Activated gamma-delta T cell treated with anti-CD3 and anti-CD28 coated beads, Interleukin-2, amount 50 U/mL, for 16 hours (primary cell): ENCODE measurements at regions not wholly inside any gene's neighbourhood (a gene's known extent, or its start where the extent isn't known, plus 50 kb on each side); places are given as distances from the start of the nearest gene placed in this dataset.
"Not testable (repeated sequence)": the region's sequence is repeated elsewhere in the genome, so short reads cannot be mapped to it uniquely, and the experiment has no call there.

Experiments used
- DNase-seq: peaks from one replicate; pipeline ENCODE4 v3.0.0-alpha.2; 2020; ENCODE audit warnings: low read depth

DNA sequence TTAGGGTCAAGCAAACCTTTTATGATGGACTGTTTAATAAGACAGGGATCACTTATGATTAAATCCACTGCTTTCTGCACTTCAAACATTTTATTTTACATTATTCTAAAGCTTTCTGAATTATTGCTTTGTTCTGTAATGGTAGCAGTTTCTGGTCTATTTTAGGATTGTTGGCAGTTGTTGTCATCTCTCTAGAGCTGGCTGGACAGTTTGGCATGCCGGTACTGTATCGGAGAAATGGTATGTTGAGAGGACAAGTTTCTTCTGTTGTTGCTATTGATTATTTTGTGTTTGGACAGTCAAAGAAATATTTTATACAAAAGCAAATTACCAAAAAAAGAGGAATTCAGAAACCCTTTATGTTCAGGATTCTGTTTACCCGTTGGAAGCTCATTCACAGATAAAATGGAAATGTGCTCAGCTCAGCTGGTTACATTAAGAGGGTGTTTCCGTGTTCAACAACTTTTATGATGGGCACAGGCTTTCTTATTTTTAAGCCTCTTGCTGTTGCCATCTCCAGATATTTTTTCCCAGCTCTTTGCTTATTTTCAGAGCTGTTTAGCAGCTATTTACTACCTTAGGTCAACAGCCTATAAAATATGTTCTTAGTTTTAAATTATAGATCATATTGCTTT is 214.6 kb upstream of the IGFBP7 start:
- DNase-seq: no peak

DNA sequence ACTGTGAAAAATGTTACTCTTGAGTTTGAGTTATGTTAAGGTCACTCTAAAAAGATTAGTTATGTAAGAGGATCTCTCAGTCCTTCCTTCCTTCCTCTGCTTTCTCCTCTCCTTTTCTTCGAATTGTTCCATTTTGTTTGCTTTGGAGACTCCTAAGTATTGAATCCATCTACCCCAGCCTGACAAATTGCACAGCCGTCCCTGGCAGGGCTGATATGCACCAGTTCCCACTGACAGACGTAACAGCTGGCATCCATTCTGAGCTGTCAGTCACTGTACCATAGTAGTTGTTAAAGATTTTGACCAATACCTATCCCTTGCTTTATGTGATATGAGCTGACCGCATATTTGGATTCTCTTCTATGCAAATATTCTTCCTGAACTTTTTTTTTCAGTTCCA is 210.7 kb upstream of the IGFBP7 start:
- DNase-seq: no peak

DNA sequence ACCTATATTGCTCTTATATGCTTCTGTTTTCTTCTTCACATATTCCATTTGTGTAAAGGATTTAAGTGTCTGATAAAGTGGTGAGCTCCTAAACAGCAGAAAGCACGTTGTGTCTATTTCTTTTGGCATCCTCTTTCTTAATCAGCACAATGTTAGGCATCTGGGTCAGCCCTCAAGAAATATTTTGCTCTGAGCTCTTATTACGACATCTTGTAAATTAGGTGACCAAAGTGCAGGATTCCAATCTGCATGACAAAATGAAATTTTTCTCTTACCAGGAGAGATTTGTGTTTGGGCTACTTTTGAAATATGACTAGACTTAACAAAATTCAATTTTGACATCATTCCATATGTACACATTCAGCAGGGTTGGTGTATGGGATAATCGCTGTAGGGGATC is 210.0 kb upstream of the IGFBP7 start:
- no peak for DNase-seq

DNA sequence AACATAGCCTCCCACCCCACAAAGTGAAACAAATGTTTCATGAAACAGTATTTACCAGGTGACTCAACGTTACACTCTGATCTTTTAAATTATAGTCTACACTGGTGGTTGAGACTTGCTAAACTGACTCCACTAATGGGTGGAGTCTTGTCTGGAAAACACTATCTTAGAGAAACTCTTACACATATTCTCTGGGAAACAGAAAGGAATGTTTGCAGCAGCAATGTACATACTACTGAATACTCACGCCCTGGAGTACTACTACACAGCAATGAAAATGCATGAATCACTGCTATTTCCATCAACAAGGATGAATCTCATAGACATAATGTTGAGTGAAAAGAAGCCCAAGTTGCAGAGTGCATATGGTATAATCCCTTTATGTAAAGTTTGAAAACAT is 208.5 kb upstream of the IGFBP7 start:
- no peak for DNase-seq

DNA sequence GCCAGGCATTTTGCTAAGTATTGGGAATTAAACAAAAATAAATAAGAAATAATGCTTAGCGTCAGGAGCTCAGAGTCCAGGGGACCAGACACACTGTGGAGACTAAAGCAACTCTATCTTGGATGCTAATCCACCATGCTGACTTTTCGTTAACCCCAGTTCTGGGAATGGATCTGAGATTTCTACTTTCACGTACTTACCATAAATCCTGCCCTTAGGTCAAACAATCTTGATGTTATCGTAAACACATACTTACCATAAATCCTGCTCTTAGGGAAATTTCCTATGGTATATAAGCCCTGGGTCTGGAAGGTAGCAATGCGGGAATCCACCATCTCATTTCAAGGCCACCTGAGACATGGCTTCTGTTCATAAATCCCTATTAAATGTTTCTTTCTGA is 204.5 kb upstream of the IGFBP7 start:
- DNase-seq: no peak

GRCh38 chr4:57312296-57312695 is 202.1 kb upstream of the IGFBP7 start:
- no peak for DNase-seq

DNA sequence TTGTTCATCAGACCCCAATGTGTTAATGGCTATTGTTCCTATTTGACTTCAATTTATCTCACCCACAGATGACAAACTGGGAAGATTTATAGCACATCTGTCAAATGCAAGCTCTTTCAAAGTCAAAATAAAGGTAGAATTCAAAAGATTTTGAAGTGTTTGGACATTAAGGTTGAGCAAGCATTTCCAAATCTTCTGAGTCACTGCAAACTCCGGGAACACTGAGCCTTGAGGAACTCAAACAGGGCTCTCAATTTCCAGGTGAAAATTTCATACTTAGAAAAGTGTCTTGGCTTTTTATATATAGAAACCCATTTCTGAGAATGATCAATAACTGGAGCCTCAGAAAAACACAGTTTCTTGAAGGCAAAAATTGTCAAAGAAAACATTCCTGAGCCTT is 199.5 kb upstream of the IGFBP7 start:
- no peak for DNase-seq

GRCh38 chr4:57308301-57308700 is 198.1 kb upstream of the IGFBP7 start:
- no peak for DNase-seq

DNA sequence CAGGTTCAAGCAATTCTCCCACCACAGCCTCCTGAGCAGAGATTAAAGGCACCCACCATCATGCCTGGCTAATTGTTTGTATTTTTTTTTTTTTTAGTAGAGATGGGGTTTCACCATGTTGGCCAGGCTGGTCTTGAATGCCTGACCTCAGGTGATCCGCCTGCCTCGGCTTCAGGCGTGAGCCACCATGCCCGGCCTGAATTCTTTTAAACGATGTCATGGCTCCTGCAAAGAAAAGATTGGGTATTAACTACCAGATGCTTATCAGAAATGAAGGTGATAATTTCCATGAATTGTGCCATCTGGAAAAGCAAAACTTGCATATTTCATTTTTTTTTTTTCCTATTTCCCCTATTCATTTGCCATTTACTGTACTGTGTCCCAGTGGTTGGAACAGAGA is 195.7 kb upstream of the IGFBP7 start:
- no peak for DNase-seq

- DNase-seq: no peak
Observed at GRCh38 chr4:57303012-57303751, 193.0 kb upstream of the IGFBP7 start.

- not testable (repeated sequence) for DNase-seq
Observed at GRCh38 chr4:57300300-57300699, 190.1 kb upstream of the IGFBP7 start.

DNA sequence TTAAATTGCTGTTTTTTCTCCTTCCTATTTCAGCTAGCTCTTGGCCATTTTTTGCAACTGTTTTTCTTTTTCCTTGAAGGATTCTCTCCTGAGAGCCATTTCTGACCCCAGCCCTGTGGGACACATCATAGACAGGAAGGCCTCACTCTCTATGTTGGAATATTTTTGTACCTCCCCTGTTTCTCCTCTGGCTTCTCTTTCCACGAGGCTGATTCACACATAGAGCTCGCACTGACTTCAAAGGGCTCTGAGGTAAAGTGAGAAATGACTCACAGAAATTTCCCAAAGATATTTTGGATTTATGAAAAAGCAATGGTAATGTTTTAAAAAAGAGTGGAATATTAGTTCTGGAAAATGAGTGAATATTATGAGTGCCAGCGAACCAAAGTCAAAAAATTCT is 181.7 kb upstream of the IGFBP7 start:
- DNase-seq: no peak

DNA sequence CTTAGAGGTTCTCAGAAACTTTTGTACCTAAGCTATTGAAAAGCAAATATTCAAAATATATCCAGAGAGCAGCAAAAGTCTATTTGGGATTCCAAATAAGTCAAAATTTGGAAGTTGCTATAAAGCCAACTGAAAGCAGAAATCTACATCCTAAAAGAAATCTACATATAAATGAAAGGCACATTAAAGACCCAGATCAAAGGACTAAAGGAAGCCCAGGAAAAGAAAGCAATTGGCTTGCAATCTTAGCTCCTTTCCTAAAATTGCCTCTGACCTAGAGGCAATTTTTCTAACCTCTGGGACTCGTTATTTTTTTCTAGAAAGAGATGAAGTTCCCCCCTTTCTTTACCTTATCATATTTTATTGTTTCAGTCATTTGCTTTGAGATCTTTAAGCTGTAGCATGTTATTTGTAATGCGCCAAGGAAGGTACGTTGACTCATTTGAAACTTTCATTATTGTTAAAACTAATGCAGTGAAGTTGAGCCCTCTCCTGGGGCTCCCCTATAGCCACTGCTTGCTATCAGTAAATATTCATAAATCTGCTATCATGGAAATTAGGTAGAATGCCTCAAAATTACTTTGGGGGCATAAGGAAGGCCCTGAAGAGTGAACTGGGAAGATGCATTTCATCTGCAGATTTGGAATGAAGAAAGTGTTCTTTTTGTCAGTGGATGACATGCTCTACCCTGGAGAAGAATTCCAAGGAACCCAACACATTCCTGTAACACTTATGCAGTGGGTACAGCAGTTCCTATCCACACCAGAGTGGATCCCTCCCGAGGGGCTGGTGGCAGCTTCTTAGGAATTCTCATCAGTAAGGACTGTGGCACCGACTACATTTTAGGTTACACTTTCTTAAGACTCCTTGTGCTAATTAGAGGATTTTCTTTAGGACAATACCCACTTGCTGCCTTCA is 177.8 kb upstream of the IGFBP7 start:
- DNase-seq: no peak

DNA sequence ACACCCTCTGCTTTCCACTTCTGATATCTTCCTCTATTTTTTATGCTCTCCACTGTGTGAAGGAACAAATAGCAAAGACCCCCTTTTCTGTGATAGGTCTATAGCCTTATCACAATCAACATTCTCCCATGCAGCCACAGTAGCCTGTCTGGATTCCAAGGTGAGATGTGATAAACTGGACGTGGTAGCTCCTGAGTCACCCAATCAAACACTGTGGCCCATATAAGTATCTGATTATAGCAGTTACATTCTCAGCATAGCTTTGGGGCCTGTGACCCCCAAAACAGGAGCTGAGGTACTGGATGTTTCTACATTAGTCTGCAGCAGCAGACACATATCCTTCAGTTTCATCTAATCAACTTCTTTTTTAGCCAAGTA is 172.7 kb upstream of the IGFBP7 start:
- DNase-seq: no peak

DNA sequence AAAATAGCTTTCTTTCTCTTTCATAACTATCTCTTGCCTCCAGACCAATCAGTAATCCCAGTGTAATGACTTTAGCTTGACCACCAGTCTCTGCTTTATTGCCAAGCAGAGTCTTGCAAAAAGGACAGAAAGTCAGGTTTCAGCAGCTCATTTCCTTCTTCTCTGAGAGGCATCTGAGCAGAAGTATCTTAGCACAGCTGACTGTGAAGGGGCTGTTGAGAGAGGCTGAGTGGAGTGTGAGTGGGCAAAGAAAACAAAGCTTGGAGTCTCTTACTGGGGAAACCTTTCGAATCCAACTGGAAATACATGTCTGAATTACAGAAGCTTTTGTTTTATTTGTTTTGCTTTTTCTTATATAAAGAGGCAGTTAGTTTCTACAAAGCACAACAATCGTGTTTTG is 170.3 kb upstream of the IGFBP7 start:
- DNase-seq: no peak

- DNase-seq: no peak
Observed at GRCh38 chr4:57278780-57279179, 168.6 kb upstream of the IGFBP7 start.

GRCh38 chr4:57274082-57274481 is 163.9 kb upstream of the IGFBP7 start:
- DNase-seq: no peak

DNA sequence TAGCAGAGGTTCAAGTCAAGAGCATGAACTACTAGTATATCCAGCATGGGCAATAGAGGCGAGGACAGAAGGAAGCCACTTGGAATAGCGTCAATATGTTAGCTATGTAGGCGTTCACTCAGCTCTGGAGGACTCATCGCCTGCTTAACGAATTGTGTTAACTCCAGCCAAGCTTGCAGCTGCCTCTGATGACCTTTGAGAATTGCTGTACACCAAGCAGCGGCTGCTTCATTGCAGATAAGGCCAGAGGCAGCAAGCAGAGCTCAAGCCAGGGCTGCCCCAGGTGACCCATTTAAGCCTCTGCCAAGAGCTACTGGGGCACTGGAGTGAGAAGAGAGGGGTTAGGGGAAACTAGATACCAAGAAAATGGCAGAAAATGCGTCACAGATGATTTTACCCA is 160.2 kb upstream of the IGFBP7 start:
- DNase-seq: no peak

DNA sequence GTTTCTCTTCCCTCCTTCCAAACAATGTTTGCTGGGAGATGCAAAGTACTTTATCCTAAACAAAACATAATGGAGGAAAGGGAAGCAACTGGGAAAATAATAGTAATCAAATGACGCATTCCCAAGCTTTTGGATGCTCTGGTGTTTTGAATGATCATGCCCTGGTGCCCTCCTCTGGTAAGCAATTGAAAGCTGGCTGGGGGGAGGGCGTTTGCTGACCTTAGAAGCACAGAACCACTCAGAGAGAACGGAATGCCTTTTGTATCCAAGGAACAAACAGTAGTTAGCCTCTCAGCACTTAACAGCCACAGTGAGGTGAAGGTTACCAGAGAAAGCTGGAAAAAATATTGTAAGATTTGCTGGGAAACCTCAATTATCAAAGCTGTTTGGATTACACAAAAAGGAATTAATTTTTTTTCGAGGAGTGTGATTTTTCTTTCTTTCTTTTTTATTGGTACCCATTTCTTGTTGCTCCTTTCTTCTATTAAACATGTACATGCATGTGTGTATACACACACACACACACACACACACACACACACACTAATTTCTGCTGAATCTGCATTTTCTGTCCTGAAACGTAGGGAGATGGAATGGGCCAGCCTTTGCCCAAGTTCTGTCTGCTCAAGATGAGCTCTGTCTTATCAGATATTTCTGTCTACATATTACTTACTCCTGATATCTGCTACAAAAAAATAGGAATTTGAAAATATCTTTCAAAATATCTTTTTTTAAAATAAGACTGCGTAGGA is 155.8 kb upstream of the IGFBP7 start:
- DNase-seq: no peak

DNA sequence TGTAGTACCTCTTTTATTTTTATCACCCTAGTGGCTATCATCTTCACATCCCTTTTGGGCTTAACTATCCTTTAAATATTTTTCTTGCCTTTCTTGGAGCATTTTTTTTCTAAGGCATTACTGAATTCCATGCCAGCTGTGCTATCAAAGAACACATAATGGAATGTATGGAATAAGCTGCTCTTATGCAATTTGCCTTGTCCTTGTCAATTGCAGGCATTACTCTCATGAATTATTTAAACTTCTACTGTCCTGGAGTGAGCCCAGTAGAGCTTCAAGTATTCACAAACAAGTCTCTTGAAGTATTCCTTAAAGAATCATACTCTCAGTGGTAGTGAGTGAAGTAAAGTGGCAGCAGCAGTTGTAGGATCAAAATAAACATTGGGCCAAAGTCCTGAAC is 144.6 kb upstream of the IGFBP7 start:
- DNase-seq: no peak

- DNase-seq: no peak
Observed at GRCh38 chr4:57249083-57249482, 138.9 kb upstream of the IGFBP7 start.

- no peak for DNase-seq
Observed at GRCh38 chr4:57243076-57243475, 132.9 kb upstream of the IGFBP7 start.
